A673 (cell line): ENCODE measurements at regions not wholly inside any gene's neighbourhood (a gene's known extent, or its start where the extent isn't known, plus 50 kb on each side); places are given as distances from the start of the nearest gene placed in this dataset.

ENCODE experiments used
- BruUV-seq: library from RNA; stranded (reverse); fragments of 400-500 nt; replicated peaks from 2 replicates; lab custom pipeline; 2021; lab: Mats Ljungman, UMichigan
- CTCF ChIA-PET: fragments of 300-600 bp; sonication (Branson Sonifier 250); formaldehyde crosslinking; loops from one replicate; lab custom pipeline; 2022; ENCODE audit warnings: antibody characterized with exemption; lab: Charles Lee
- POLR2A ChIA-PET: fragments of 300-600 bp; sonication (Branson Sonifier 250); formaldehyde crosslinking; loops from one replicate; lab custom pipeline; 2022; ENCODE audit warnings: antibody characterized with exemption; ENCODE audit not compliant: low non-redundant PET; lab: Charles Lee
- DNase-seq: peaks from one replicate; pipeline ENCODE4 v3.0.0-alpha.2; 2015; ENCODE audit warnings: low spot score
- H3K27ac ChIP-seq: fragments of 200-600 bp; sonication (generic); 2 replicates; pipeline ENCODE4 v1.5.1; 2016; ENCODE audit warnings: mixed run types, low read depth, mild to moderate bottlenecking, mixed read lengths, antibody characterized with exemption, low read length; ENCODE audit not compliant: poor library complexity, severe bottlenecking
- H3K27me3 ChIP-seq: fragments of 200-600 bp; sonication (generic); replicated peaks from 2 replicates; pipeline ENCODE4 v1.6.1; 2017; ENCODE audit warnings: mixed run types, low read depth, mild to moderate bottlenecking, mixed read lengths, antibody characterized with exemption, low read length; ENCODE audit not compliant: insufficient read depth, poor library complexity
- H3K36me3 ChIP-seq: fragments of 200-600 bp; sonication (generic); 2 replicates; pipeline ENCODE4 v1.6.1; 2016; ENCODE audit warnings: mixed run types, mild to moderate bottlenecking, mixed read lengths, antibody characterized with exemption, low read length; ENCODE audit not compliant: insufficient read depth, poor library complexity, severe bottlenecking
- H3K4me1 ChIP-seq: fragments of 200-600 bp; sonication (generic); 2 replicates; pipeline ENCODE4 v1.6.1; 2017; ENCODE audit warnings: mixed run types, mild to moderate bottlenecking, mixed read lengths, antibody characterized with exemption, low read length; ENCODE audit not compliant: insufficient read depth, poor library complexity, severe bottlenecking
- H3K4me3 ChIP-seq: fragments of 200-600 bp; sonication (generic); 2 replicates; pipeline ENCODE4 v1.5.1; 2016; ENCODE audit warnings: low read depth, mixed run types, mild to moderate bottlenecking, mixed read lengths, low read length; ENCODE audit not compliant: poor library complexity, severe bottlenecking
- H3K9me3 ChIP-seq: fragments of 200-600 bp; sonication (generic); 2 replicates; pipeline ENCODE4 v1.6.1; 2016; ENCODE audit warnings: mixed run types, low read depth, mild to moderate bottlenecking, mixed read lengths, antibody characterized with exemption, low read length; ENCODE audit not compliant: poor library complexity, severe bottlenecking
- CTCF ChIP-seq: fragments of 300-800, 200-600 bp; sonication (generic); conservative IDR thresholded peaks from 2 replicates; pipeline ENCODE4 v1.5.1; 2017; ENCODE audit warnings: low read depth, mild to moderate bottlenecking, antibody characterized with exemption, low read length, moderate library complexity, mixed read lengths
- EZH2 ChIP-seq: fragments of 200-600 bp; sonication (generic); IDR thresholded peaks from 2 replicates; pipeline ENCODE4 v1.6.1; 2017; ENCODE audit warnings: borderline replicate concordance, low read depth, mild to moderate bottlenecking, mixed read lengths, antibody characterized with exemption, low read length; ENCODE audit not compliant: poor library complexity, severe bottlenecking
- intact Hi-C: fragments of 100-400 bp; cut with micrococcal nuclease; formaldehyde crosslinking; loops from one replicate; pipeline ENCODE4 v1.10.0; 2022; ENCODE audit not compliant: unreplicated experiment

GRCh38 chr2:459931-460330, 172.0 kb upstream of the ALKAL2 start:
- TF ChIP-seq EZH2, result no peak
- TF ChIP-seq CTCF, result no peak
- H3K36me3 ChIP-seq, result no peaks in the 10 kb centered on the region
- no peaks in the 10 kb centered on the region for H3K4me1 ChIP-seq
- DNase-seq, result no peak
- BruUV-seq, result no TSS peak
- intact Hi-C loops, result no loop called here
- H3K27ac ChIP-seq, result no peak overlapping the region
- H3K27me3 ChIP-seq, result peaks cover 26% of the 10 kb centered on the region
- POLR2A ChIA-PET, result no interaction called here
- no peak overlapping the region for H3K4me3 ChIP-seq
- no peaks in the 10 kb centered on the region for H3K9me3 ChIP-seq
- CTCF ChIA-PET, result no interaction called here

GRCh38 chr2:458425-458815, 170.5 kb upstream of the ALKAL2 start:
- no TSS peak for BruUV-seq
- intact Hi-C loops, result no loop called here
- Histone ChIP-seq H3K27ac (no peak overlapping the region), H3K4me1 (no peaks in the 10 kb centered on the region), H3K36me3 (no peaks in the 10 kb centered on the region), H3K4me3 (no peak overlapping the region), H3K27me3 (peaks cover 21% of the 10 kb centered on the region), H3K9me3 (no peaks in the 10 kb centered on the region)
- DNase-seq, result no peak
- TF ChIP-seq CTCF (no peak), EZH2 (no peak)
- ChIA-PET POLR2A (no interaction called here), CTCF (no interaction called here)

- no peaks in the 10 kb centered on the region for H3K9me3 ChIP-seq
- DNase-seq, result no peak
- ChIA-PET CTCF (no interaction called here), POLR2A (no interaction called here)
- intact Hi-C loops, result no loop called here
- peaks cover 16% of the 10 kb centered on the region for H3K27me3 ChIP-seq
- no peak overlapping the region for H3K4me3 ChIP-seq
- H3K4me1 ChIP-seq, result no peaks in the 10 kb centered on the region
- TF ChIP-seq CTCF, result no peak
- no peak for TF ChIP-seq EZH2
- no peaks in the 10 kb centered on the region for H3K36me3 ChIP-seq
- no TSS peak for BruUV-seq
- H3K27ac ChIP-seq, result no peak overlapping the region
Observed at GRCh38 chr2:457792-458424, 170.0 kb upstream of the ALKAL2 start.
